Activated gamma-delta T cell (primary cell): ENCODE measurements at regions not wholly inside any gene's neighbourhood (a gene's known extent, or its start where the extent isn't known, plus 50 kb on each side); places are given as distances from the start of the nearest gene placed in this dataset.

ENCODE experiments used
- DNase-seq: peaks from one replicate; lab custom pipeline; 2025; lab: John Stamatoyannopoulos, UW

DNA sequence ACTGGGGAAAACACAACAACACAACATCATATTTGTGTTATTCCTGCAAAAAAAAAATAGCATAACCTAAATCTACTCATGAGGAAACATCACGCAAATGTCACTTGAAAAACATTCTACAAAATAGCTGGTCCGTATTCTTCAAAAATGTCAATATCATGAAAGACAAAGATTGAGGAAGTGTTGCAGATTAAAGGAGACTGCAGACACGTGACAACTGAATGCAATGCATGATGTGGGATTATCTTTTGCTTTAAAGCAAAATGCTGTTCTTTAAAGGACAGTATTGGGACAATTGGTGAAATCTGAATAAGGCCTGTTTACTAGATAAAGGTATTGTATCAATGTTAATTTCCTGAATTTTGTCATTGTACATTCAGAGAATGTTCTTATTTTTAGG is 157.7 kb downstream of the SMIM20 start:
- no peak for DNase-seq

DNA sequence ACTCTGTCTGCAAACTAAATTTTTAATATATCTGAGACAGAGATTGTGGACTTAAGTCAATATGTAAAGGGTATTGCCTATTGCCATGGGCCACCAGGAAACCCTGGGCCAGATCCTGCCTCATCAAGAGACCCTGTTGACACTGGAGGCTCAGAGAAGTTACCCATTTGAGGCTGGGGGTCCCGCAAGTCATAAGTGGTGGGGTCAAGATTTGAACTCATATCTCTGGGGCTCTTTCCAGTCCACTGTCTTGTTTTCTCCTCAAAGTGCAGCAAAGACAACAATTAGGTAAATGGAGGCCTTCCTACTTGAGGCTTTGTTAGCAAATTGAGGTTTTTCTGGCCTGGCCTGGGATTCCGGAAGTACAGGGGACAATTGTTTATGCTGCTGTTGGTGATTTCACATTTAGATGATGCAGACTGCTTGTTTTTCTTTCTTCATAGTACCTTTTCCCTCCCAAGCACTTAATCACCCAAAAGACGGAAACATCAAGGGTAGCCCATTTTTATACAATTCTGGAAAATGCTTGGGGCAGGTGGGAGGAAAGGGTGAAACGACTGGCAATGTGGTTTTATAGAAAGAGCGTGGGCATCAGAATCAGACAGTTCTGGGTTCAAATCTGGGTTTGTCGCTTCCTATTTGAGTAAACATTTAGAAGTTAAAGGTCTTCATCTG is 160.0 kb downstream of the SMIM20 start:
- DNase-seq: no peak

DNA sequence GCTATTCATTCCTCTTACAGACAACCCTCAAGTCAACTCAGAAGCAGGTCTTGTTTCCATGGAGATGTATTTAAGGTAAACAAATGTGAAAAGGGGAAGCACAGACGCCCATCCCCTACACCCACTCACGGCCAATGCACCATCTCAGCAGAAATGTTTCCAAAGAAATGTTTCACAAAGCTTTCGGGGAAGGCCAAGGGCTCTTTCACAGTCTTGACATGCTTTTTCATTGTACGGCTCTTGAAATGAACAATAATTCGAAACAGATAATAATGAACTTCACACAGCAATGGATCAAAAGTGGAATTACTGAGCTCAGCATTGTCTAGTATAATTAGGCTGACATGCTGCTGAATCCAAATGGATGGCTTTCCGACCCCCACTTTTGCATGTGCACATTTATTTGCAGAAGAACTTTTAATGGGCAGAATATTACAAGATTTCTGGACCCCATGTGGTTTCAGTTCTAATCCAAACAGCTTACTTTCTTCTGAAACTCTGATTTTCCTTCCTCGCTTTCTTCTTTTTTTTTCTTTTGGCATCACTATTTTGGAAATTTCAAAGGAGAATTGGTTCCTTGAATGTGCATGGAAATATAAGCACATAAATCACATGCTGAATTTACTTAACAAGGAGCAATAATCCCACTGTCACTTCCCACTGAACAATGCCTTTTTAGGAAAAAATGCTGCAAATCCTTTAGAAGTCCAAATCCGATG is 160.9 kb downstream of the SMIM20 start:
- no peak for DNase-seq

DNA sequence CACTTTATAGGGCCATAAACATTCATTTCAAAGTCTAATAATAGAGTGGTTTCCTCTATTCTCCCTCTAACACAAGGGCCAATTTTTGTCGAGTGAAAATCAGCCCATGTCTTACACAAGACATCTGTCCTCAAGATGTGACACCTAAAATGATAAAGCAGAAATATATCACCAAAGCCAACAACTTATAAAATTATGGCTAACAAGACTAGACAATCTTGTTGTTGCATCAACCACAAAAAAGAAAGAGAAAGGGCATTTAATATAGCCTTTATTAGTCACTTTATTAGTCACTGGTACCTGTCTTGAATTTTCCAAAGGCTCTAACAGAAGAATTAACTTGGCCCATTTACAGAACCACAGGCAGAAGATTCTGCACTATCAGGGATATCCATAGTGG is 161.6 kb downstream of the SMIM20 start:
- no peak for DNase-seq

DNA sequence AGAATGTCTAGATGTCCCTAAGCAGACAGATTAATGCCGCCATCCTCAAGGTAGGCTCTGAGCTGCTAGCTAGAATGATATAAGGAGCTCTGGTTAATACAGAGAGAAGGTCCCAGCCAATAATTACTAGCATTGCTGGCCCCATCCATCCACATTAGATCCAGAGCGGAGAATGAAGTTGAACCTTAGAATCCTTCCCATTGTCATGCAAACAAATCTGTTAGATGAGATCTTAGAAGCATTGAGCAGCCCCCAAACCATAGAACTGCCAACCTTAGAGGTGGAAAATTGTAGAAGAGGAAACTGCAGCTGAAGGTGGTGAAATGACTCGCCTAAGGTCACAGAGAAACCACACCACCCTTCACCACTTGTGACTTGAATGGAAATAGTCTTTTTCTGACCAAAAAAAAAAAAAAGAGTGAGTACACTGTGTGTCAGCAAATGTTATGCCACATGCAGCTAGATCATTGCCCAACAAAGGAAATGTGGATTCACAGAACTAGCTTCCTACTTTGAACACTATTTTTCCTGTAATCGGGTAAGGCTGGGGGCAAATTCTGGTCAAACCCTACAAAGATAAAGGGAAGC is 162.1 kb downstream of the SMIM20 start:
- DNase-seq: no peak

DNA sequence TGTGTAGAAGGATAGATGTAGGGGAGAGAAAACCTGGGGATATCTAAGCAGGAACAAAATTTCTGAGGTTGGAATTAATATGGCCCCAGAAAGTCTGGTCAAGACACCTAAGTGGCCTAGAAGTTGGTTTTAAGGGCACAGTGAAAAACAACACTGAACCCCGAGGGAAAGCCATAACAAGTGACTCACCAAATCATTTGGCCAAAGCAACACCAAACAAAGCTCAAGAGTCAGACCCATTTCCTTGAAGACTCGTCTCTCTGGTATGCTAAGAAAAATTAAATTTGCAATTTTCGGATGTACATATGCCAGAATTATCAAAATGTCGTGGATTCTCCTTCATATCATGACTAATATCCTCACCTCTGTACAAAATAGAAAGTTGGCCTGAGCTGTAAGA is 162.9 kb downstream of the SMIM20 start:
- no peak for DNase-seq

DNA sequence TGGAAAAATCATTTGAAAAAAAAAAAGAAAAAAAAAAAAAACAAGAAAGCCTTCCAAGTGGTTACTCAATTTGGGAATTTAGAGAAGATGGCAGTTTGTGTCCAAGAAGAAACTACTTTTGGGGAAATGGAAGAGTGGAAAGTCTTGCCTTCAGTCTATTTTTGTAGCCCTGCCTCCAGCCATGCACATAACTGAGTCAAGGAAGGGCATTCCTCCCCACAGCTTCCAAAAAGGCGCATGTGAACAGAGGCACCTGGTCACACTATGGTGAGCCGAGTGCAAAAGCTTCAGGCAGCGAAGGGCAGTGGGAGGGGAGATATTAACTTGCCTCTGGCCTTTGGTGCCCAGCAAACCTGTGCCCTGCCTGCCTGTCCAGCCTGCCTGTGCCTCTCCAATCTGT is 163.7 kb downstream of the SMIM20 start:
- DNase-seq: no peak

DNA sequence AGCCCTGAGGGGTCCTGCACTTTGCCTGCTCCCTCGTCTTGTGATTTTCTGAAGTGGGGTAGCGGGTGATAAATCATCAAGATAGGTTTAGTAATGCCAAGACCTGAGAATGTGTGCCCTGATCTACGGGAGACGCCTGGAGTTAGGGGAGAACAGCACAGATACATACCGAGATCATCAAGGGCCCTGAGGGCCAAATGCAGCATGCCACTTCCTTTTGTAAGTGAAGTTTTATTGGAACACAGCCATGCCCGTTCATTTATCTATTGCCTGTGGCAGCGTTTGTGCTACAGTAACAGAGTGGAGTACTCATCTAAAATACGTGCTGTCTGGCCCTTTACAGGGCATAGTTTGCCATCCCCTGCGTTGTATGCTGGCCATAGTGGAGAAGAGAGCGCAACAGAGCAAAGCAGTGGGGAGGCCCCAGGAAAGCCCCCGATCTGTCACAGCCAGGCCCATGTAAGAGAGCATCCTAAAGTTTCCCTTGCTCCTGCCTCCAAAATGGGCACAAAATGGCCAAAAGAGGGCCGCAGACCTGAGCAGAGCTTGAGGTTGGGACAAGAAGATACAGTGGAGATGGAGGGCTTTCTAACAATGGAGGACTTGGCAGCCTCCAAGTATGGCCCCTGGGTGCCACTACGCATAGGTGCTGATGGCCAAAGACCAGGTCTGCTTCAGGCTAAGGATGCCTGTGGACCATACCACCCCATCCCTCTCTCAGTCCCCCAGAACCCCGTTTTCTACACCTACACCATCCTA is 167.0 kb downstream of the SMIM20 start:
- DNase-seq: no peak

DNA sequence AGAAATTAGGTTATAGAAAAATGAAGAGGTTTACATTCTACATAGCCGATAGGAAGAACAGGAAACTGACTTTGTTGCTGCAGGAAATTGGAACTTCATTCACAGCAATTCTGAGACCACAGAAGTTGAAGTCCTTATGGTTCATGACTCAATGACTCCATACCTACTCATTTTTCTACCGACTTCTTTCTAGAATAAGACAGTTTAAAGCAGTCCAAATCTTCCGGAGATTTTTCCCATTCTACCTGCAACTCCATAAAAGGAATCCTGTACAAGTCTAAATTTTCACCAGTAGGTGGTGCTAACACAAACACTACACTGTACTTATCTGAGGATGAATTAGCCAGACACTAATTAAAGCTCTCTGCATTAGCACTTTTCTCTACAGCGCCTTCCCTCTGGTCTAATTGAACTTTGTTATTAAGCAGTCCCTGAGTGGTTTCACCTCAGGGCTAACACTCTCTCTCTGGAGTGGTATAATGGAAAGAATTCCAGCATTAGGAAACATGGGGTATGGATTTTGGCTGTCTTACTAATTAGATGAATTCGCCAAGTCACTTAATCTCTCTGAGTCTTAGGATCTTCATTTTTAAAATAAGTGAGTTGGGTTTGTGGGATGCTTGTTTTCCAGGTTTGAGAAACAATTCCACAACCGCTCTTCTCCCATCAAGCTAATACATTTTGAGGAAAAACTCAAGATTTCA is 167.9 kb downstream of the SMIM20 start:
- DNase-seq: no peak

DNA sequence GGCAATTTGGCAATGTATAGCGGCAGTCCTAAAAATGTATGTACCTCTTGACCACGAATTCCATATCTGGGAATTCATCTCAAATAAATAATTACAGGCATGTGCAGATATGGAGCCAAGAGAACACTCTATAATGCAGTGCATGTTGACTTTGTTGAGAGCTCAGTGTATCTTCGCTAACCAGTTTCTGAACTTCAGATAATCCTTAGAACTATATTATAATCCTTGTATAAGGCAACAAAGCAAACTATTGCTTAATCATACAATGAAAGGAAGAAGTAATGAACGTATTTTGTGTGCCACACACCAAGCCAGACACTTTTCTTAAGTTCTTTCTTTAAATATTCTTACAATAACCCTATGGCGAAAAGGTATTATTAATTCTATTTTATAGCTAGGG is 168.5 kb downstream of the SMIM20 start:
- DNase-seq: no peak

DNA sequence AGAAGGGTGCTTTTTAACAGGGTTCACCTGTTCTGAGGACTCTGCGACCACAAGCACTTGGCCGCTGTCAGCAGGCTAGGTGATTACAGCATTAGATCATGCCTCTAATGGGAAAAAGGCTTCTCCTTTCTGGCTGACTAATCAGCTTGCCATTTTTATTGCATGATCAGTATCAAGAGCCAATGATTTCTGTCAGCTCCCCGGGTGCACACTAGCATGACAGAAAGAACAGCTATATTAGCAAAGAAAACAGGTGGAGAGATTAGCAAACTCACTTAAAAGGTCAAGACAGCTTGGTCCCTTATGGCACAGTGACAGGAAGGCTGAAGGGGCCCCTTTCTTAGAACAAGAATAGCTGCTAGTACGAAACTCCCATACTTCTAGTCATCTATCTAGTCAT is 170.0 kb downstream of the SMIM20 start:
- no peak for DNase-seq

DNA sequence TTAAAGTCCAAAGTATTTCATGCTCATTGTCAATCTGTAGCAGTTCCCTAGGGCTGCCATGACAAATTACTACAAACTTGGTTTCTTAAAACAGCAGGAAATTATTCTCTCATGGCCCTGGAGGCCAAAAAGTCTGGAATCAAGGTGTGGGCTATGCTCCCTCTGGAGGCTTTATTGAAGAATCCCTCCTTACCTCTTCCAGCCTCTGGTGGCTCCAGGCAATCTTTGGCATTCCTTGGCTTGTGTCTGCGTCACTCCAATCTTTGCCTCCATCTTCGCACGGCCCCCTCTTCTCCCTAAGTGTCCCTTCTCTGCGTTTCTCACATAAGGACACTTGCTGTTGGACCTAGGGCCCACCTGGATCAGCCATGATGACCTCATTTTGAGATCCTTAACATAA is 170.4 kb downstream of the SMIM20 start:
- no peak for DNase-seq

DNA sequence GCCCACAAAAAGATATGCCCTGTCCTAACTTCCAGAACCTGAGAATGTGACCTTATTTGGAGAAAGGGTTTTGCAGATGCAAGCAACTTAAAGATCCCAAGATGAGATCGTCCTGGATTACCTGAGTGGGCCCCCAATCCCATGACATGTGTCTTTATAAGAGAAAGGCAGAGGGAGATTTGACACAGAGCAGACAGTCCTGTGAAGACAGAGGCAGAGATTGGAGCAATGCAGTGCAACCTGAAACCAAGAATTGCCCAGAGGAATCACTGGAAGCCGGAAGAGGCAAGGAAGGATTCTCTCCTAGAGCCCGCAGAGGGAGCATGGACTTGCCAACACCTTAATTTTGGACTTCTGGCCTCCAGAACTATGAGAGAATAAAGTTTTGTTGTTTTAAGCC is 171.5 kb downstream of the SMIM20 start:
- no peak for DNase-seq

DNA sequence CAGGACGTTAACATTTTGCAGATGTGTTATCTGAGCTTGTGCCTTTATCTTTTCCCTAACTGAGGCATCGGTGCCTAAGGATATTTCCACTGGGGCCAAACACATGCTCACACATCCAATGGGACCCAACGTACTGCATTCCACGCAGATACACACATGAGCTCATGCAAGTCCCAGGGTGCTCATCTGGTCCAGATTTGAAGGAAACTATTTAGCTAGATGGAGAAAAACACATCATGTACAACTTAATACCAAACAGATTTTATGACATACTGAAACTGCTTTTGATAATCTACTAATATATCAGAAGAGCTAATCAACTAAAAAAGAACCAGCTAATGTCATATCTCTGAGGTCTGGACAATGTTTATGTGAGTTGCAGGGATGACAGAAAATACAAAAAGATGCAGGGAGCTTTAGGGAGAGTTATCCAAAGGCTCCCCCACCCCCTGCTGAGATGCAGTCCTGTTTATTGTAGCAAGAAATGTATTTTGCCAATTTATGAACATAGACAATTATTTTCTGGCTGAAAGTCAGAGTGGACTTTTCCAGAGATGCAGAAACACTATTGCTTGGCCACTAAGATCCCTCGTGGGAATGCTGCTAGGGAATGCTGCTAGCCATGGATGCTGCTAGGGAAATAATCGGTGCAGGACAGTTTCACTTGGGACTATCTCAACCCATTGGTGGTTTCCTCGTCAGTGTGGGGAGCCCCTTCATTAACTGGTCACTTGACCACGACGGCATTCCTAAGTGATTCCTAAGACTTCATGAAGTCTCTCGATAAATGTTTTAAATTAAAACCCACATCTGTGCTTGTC is 172.8 kb downstream of the SMIM20 start:
- no peak for DNase-seq

DNA sequence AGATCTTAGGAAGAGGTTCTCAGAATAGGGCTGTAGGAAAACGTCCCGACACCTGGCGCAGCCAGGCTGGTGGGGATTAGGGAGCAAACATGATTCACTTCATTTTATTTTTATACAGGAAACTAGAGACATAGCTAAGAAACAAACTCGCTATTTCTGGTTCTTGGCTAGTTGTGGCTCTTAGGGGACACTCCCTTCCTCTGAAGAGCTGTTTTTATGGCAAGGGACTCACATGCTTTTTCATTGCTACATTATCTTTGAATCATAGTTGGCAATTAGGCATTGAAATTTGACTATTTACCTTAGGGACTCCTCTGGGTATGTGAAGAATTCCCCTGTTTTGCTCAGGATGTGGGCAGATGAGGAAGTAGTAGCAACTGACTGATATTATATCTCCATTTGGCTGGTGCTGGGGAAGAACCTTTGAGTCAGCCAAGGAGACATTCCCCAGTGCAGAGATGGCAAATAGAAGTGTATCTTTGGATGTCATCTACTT is 174.5 kb downstream of the SMIM20 start:
- no peak for DNase-seq

DNA sequence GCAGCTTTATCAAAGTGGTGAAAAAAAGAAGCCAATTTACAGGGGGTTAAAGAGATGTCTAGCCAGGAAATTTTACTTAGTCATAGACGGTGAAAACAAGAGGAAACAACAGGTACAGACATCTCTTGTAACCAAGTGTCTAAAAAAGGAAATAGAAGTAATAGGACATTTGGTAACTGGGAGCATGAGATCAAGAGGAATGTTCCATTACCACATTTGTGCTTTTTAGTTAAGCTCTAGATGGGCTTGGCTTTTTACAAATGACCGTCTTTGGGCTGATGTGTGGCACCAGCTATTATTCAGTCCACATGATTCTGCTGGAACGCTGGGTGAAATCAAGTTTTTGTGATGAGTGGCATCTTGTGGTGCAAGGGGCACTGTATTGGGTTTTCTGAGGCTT is 179.5 kb downstream of the SMIM20 start:
- DNase-seq: no peak

DNA sequence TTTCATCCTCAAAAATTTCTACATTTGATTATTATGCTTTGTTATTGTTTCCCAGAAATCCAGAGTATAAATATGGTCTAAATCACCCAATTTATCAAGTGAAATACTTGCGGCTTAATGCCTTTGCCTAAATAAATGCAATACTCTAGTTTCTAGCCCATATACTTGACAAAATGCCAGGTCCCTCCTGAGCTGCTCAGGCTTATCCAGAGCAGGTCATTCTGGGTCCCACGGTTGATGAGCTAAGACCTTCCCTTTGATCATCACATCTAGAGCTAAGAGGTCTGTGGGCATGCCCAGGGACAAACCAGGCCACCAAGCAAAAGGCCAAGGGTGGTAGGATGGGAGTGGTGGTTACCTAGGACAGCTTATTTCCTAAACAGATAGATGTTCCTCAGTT is 180.1 kb downstream of the SMIM20 start:
- DNase-seq: no peak

DNA sequence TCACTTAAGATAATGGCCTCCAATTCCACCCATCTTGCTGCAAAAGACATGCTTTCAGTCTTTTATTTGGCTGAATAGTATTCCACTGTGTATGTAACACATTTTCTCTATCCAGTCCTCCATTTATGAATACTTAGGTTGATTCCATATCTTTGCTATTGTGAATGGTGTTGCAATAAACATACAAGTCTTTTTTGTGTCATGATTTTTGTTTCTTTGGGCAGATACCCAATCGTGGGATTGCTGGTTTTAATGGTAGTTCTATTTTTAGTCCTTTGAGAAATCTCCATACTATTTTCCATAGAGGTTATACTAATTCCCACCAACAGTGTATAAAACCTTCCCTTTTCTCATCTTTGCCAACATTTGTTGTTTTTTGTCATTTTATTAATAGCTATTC is 180.9 kb downstream of the SMIM20 start:
- no peak for DNase-seq

DNA sequence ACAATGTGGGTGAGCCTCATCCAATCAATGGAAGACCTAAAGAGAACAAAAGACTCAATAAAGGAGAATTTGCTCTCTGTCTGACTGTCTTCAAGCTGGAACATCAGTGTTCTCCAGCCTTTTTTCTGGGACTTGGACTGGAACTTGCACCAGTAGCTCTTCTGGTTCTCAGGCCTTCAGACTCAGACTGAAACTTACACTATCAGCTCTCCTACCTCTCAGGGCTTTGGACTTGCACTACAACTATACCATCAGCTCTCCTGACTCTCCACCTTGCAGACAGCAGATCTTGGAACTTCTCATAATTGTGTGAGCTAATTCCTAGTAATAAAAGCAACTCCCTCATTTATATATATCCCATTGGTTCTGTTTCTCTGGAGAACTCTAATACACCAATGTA is 185.9 kb downstream of the SMIM20 start:
- no peak for DNase-seq

DNA sequence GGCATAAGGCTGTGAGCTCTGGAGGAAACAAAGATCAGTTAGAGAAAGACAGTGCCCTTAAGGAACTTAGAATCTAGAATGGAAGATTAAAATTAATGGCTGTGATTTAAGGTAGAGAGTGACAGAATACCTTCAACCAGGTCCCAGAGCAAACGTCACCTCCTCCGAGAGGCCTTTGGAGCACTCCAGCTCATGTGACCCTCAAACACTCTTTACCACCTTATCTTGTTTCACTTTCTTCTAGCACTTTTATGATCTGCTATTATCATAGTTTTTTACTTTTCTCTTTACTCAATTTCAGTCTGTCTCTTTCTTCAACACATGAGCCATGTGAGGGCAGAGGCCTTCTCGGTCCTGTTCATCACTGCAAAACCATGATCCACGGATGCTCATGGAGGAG is 187.0 kb downstream of the SMIM20 start:
- DNase-seq: no peak

DNA sequence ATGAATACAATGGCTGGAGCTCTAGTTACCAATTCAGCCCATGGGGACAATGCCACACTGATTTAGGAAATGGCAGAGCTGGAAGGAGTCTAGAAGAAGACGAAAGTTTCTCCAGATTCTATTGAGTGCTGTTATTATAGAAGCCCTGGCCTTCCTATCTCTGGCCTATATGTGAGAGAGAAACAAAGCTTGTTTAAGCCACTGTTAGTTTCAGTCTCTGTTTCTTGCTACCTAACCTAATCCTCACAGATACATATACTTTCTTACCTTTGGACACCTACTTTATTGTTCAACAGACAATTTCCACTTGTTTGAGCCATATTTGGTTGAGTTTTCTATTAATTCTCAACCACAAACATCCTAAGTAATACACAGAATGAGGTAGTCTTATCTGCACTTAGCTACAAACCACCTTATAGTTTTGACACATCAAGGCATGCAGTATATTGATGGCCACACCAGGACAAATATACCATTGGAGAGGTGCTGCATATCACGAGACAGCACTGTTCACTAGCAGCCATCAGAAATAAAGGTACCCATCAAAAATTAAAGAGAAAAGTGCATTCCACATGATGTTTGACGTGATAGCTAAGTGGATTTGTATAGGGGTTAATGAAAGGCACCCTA is 190.2 kb downstream of the SMIM20 start:
- DNase-seq: no peak
